Thoracic aorta (tissue), 2 donors: ENCODE measurements at regions not wholly inside any gene's neighbourhood (a gene's known extent, or its start where the extent isn't known, plus 50 kb on each side); places are given as distances from the start of the nearest gene placed in this dataset.

Source experiments
- ATAC-seq: fragments of 150-250 bp; one replicate; pipeline ENCODE4 v1.8.0; 2017; ENCODE audit warnings: low read depth; ENCODE audit not compliant: insufficient number of reproducible peaks, low FRiP score
- DNase-seq: peaks from one replicate; pipeline ENCODE4 v3.0.0-alpha.2; 2020; ENCODE audit warnings: low spot score
- H3K27ac ChIP-seq, 2 donors: fragments of 200-600 bp; sonication (generic); 1 replicate in 1 of 2; 2 replicates in 1 of 2; pipeline ENCODE4 v1.5.1; 2016; ENCODE audit warnings: mild to moderate bottlenecking in 2 of 2, moderate library complexity in 2 of 2
- H3K27me3 ChIP-seq: fragments of 200-600 bp; sonication (generic); replicated peaks from 2 replicates; pipeline ENCODE4 v1.6.0; 2016; ENCODE audit warnings: mild to moderate bottlenecking; ENCODE audit not compliant: insufficient read depth
- H3K36me3 ChIP-seq: fragments of 200-600 bp; sonication (generic); one replicate; pipeline ENCODE4 v1.5.1; 2016
- H3K4me1 ChIP-seq, 2 donors: fragments of 200-600 bp; sonication (generic); 1 replicate in 1 of 2; 2 replicates in 1 of 2; pipeline versions ENCODE4 v1.5.1 to v1.6.0; 2016; ENCODE audit warnings: low read depth in 2 of 2, mild to moderate bottlenecking in 1 of 2; ENCODE audit not compliant: control insufficient read depth in 1 of 2
- H3K4me3 ChIP-seq: fragments of 200-600 bp; sonication (generic); 2 replicates; pipeline ENCODE4 v1.5.1; 2016; ENCODE audit warnings: mild to moderate bottlenecking
- H3K9me3 ChIP-seq: fragments of 200-600 bp; sonication (generic); 2 replicates; pipeline ENCODE4 v1.5.1; 2016
- CTCF ChIP-seq: fragments of 200-600 bp; sonication (generic); IDR thresholded peaks from one replicate; pipeline ENCODE4 v1.5.1; 2019; ENCODE audit warnings: antibody characterized with exemption

GRCh38 chr3:110894574-110894973 lies 177.0 kb upstream of the NECTIN3 start:
- Histone ChIP-seq H3K9me3 (no peaks in the 10 kb centered on the region), H3K36me3 (no peaks in the 10 kb centered on the region), H3K4me3 (no peak overlapping the region), H3K27me3 (no peaks in the 10 kb centered on the region), H3K27ac (no peak overlapping the region), H3K4me1 (no peaks in the 10 kb centered on the region)
- TF ChIP-seq CTCF, result no peak
- DNase-seq (no peak), ATAC-seq (no peak)

GRCh38 chr3:110895054-110895453 lies 176.6 kb upstream of the NECTIN3 start:
- no peaks in the 10 kb centered on the region for H3K9me3 ChIP-seq
- no peak for ATAC-seq
- no peak overlapping the region for H3K27ac ChIP-seq
- H3K36me3 ChIP-seq, result no peaks in the 10 kb centered on the region
- no peak for TF ChIP-seq CTCF
- no peaks in the 10 kb centered on the region for H3K27me3 ChIP-seq
- no peaks in the 10 kb centered on the region for H3K4me1 ChIP-seq
- H3K4me3 ChIP-seq, result no peak overlapping the region
- no peak for DNase-seq

GRCh38 chr3:110897046-110897445 lies 174.6 kb upstream of the NECTIN3 start:
- Histone ChIP-seq H3K9me3 (no peaks in the 10 kb centered on the region), H3K27ac (no peak overlapping the region), H3K4me3 (no peak overlapping the region), H3K27me3 (no peaks in the 10 kb centered on the region), H3K4me1 (no peaks in the 10 kb centered on the region), H3K36me3 (no peaks in the 10 kb centered on the region)
- no peak for DNase-seq
- ATAC-seq, result no peak
- TF ChIP-seq CTCF, result no peak

- H3K27me3 ChIP-seq, result no peaks in the 10 kb centered on the region
These were observed 171.0 kb upstream of the NECTIN3 start for GRCh38 chr3:110900576-110900975.

GRCh38 chr3:110901536-110901935 lies 170.1 kb upstream of the NECTIN3 start:
- Histone ChIP-seq H3K4me3 (no peak overlapping the region), H3K4me1 (no peaks in the 10 kb centered on the region), H3K27ac (no peak overlapping the region), H3K27me3 (no peaks in the 10 kb centered on the region), H3K9me3 (no peaks in the 10 kb centered on the region), H3K36me3 (no peaks in the 10 kb centered on the region)
- no peak for TF ChIP-seq CTCF
- ATAC-seq (no peak), DNase-seq (no peak)

More at GRCh38 chr3:110900576-110900975, 171.0 kb upstream of the NECTIN3 start:
- no peaks in the 10 kb centered on the region for H3K36me3 ChIP-seq
- TF ChIP-seq CTCF, result no peak
- no peak overlapping the region for H3K4me3 ChIP-seq
- DNase-seq (no peak), ATAC-seq (no peak)
- no peaks in the 10 kb centered on the region for H3K9me3 ChIP-seq
- H3K4me1 ChIP-seq, result no peaks in the 10 kb centered on the region
- H3K27ac ChIP-seq, result no peak overlapping the region
